ENCODE measurements at regions not wholly inside any gene's neighbourhood (a gene's known extent, or its start where the extent isn't known, plus 50 kb on each side); places are given as distances from the start of the nearest gene placed in this dataset.

DNA sequence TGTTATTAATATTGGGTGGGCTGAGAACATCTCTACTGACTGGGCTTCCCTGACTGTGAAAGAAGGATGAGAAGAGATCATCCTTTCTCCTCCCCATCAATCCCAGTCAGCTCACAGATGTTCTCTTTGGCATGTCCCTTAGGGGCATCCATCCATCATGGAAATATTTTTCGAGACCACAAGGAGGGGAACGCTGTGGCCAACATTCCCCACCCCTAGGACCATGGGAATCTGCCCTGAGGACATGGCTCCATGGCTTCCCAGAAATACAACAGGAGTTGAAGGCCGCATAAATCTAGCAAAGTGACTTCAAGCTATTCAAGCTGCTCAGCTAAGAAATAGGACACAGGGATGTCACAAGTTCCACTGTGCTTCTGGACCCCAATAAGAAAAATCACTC lies 456.8 kb downstream of the MED13L start:
- Mint-ChIP-seq H3K4me1 (ENCODE audit: insufficient read depth, unreplicated experiment) (no peaks in the 10 kb centered on the region), H3K27me3 (ENCODE audit: insufficient read depth, unreplicated experiment) (peaks cover 51% of the 10 kb centered on the region)
- TF ChIP-seq, protein P1, sequence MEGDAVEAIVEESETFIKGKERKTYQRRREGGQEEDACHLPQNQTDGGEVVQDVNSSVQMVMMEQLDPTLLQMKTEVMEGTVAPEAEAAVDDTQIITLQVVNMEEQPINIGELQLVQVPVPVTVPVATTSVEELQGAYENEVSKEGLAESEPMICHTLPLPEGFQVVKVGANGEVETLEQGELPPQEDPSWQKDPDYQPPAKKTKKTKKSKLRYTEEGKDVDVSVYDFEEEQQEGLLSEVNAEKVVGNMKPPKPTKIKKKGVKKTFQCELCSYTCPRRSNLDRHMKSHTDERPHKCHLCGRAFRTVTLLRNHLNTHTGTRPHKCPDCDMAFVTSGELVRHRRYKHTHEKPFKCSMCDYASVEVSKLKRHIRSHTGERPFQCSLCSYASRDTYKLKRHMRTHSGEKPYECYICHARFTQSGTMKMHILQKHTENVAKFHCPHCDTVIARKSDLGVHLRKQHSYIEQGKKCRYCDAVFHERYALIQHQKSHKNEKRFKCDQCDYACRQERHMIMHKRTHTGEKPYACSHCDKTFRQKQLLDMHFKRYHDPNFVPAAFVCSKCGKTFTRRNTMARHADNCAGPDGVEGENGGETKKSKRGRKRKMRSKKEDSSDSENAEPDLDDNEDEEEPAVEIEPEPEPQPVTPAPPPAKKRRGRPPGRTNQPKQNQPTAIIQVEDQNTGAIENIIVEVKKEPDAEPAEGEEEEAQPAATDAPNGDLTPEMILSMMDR (IDR thresholded peaks at IDR 0.05; ENCODE audit: unreplicated experiment): no peak

DNA sequence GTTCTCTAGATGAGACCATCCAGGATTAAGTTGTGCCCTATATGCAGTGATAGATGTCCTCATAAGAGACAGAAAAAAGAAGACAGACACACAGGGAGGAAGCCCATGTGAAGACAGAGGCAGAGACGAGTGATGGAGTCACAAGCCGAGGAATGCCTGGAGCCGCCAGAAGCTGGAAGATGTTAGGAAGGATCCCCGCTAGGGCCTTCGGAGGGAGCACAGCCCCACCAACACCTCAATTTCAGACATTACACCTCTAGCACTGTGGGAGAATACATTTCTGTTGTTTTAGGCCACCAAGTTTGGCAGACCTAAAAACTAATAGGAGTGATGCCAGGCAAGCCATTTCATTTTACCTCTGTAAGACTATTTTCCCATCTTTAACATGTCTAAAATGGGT lies 458.5 kb downstream of the MED13L start:
- Mint-ChIP-seq H3K27ac (ENCODE audit: low read depth, unreplicated experiment) (no peak overlapping the region), H3K36me3 (ENCODE audit: insufficient read depth, unreplicated experiment) (no peaks in the 10 kb centered on the region), H3K4me3 (ENCODE audit: unreplicated experiment) (no peak overlapping the region), H3K4me1 (ENCODE audit: insufficient read depth, unreplicated experiment) (no peaks in the 10 kb centered on the region), H3K9me3 (ENCODE audit: unreplicated experiment) (peaks cover 4% of the 10 kb centered on the region), H3K27me3 (ENCODE audit: insufficient read depth, unreplicated experiment) (peaks cover 66% of the 10 kb centered on the region)
- POLR2A ChIA-PET: no interaction called here
- no peak for DNase-seq (ENCODE audit: unreplicated experiment)
- CTCF ChIA-PET: interaction anchor here (0.6 kb wide), 1 partner anchor 38 kb away, joined by 3 read pairs; no protein-coding TSS in a partner anchor
- TF ChIP-seq, protein P1 (IDR thresholded peaks at IDR 0.05; ENCODE audit: unreplicated experiment): no peak
- no TSS peak for BruUV-seq (replicated peaks)
- intact Hi-C loops (cut with micrococcal nuclease): no loop called here

More for the DNA sequence above, 456.8 kb downstream of the MED13L start:
- Mint-ChIP-seq H3K4me3 (ENCODE audit: unreplicated experiment) (no peak overlapping the region), H3K27ac (ENCODE audit: low read depth, unreplicated experiment) (no peak overlapping the region), H3K36me3 (ENCODE audit: insufficient read depth, unreplicated experiment) (no peaks in the 10 kb centered on the region), H3K9me3 (ENCODE audit: unreplicated experiment) (peaks cover 6% of the 10 kb centered on the region)
- ChIA-PET POLR2A (no interaction called here), CTCF (interaction anchor here (0.7 kb wide), 1 partner anchor 1195 kb away, joined by 4 read pairs; no protein-coding TSS in a partner anchor)
- intact Hi-C loops (cut with micrococcal nuclease): no loop called here
- DNase-seq (ENCODE audit: unreplicated experiment): no peak
- no TSS peak for BruUV-seq (replicated peaks)

- ChIA-PET POLR2A (no interaction called here), CTCF (interaction anchor here (0.6 to 0.7 kb wide), 2 partner anchors 91 to 1292 kb away, joined by 4 read pairs; no protein-coding TSS in a partner anchor)
- intact Hi-C loops (cut with micrococcal nuclease): no loop called here
- Mint-ChIP-seq H3K36me3 (ENCODE audit: insufficient read depth, unreplicated experiment) (no peaks in the 10 kb centered on the region), H3K4me3 (ENCODE audit: unreplicated experiment) (no peak overlapping the region), H3K4me1 (ENCODE audit: insufficient read depth, unreplicated experiment) (no peaks in the 10 kb centered on the region), H3K27ac (ENCODE audit: low read depth, unreplicated experiment) (no peak overlapping the region), H3K27me3 (ENCODE audit: insufficient read depth, unreplicated experiment) (peaks cover 66% of the 10 kb centered on the region), H3K9me3 (ENCODE audit: unreplicated experiment) (peaks cover 6% of the 10 kb centered on the region)
- BruUV-seq (replicated peaks): no TSS peak
- TF ChIP-seq, protein P1 (IDR thresholded peaks at IDR 0.05; ENCODE audit: unreplicated experiment): no peak
- DNase-seq (ENCODE audit: unreplicated experiment): no peak
Observed at GRCh38 chr12:115817389-115817788, 460.1 kb downstream of the MED13L start.

DNA sequence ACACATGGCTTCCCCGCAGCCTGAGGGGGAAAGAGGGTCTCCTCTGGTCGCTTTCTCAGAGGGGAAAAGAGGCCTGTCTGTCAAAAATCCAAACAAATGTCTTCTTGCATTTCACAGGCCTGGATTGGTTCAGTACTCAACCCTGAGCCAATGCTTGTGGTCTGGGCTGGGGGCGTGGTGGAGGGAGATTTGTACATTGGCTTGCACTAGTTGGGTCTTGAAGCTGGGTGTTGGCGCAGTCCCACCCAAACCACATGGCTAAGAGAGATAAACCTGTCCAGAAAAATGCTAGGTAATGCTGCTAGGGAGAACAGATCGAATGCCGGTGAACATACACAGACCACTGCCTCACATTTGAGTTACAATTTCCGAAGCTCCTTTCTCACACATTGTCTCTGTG lies 461.6 kb downstream of the MED13L start:
- POLR2A ChIA-PET: no interaction called here
- no peak for DNase-seq (ENCODE audit: unreplicated experiment)
- Mint-ChIP-seq H3K27ac (ENCODE audit: low read depth, unreplicated experiment) (no peak overlapping the region), H3K4me3 (ENCODE audit: unreplicated experiment) (no peak overlapping the region), H3K4me1 (ENCODE audit: insufficient read depth, unreplicated experiment) (no peaks in the 10 kb centered on the region), H3K27me3 (ENCODE audit: insufficient read depth, unreplicated experiment) (peaks cover 61% of the 10 kb centered on the region), H3K36me3 (ENCODE audit: insufficient read depth, unreplicated experiment) (no peaks in the 10 kb centered on the region), H3K9me3 (ENCODE audit: unreplicated experiment) (peaks cover 8% of the 10 kb centered on the region)
- CTCF ChIA-PET: no interaction called here
- TF ChIP-seq, protein P1 (IDR thresholded peaks at IDR 0.05; ENCODE audit: unreplicated experiment): no peak
- intact Hi-C loops (cut with micrococcal nuclease): no loop called here
- BruUV-seq (replicated peaks): no TSS peak
